ENCODE measurements at regions not wholly inside any gene's neighbourhood (a gene's known extent, or its start where the extent isn't known, plus 50 kb on each side); places are given as distances from the start of the nearest gene placed in this dataset.
"Not testable (repeated sequence)": the region's sequence is repeated elsewhere in the genome, so short reads cannot be mapped to it uniquely, and the experiment has no call there.

DNA sequence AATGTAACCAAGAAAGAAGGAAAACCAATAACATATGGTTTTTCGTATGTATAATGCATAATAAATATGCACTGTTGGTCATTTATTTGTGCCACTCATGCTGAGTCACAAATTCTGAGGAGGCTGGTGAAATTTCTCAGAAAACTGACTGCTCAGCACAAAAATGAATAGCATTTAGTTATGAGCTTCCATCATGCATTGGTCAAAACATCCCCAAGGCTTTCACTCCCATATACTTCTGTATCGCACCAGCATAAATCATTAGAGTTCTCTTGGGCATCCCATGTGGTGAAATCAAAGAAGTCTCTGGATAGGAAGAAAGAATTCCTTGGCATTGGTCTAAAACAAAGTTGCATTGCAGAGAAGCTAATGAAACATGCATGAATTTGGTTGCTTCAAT lies 785.6 kb upstream of the CDH8 start:
- DNase-seq: no peak

DNA sequence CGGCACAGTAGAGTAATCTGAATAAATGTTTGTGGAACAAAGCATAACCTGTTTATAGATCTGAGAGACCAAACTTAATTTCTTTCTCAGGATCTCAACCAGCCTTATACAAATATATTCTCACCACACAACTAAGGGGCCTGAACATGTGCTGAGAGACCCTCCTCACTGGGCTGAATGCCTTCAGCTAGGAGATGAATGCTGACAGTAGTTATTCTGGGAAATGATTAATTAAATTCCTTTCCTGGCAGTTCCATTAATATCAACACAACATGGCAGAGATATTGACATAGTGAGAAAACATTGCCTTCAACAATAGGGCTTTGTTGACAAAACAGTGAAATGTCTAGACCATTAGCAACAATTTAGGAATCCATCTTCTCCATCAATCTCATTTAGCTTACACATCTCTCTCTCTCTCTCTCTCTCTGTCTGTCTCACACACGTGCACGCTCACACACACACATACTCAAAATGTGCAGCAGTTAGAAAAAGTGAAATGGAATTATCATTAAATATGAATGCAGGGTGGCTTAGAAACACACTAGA lies 780.8 kb upstream of the CDH8 start:
- DNase-seq: no peak

DNA sequence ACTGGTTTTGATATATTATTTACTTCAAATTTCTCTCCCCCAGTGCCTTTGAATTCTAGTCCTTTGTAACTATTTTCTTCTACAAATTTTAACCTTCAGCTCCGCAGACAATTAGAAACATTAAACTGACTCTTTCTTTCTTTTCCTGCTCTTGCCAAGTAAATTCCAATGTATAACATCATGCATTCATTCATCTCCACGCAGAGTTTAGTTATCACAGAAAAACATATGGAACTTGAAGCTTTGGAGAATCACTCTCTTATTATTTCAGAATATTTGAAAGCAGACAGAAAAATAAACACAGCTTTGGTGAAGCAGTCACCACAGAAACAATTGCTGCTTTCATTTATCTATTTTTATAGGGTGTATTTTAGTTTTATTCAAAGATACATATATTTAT lies 778.7 kb upstream of the CDH8 start:
- no peak for DNase-seq

DNA sequence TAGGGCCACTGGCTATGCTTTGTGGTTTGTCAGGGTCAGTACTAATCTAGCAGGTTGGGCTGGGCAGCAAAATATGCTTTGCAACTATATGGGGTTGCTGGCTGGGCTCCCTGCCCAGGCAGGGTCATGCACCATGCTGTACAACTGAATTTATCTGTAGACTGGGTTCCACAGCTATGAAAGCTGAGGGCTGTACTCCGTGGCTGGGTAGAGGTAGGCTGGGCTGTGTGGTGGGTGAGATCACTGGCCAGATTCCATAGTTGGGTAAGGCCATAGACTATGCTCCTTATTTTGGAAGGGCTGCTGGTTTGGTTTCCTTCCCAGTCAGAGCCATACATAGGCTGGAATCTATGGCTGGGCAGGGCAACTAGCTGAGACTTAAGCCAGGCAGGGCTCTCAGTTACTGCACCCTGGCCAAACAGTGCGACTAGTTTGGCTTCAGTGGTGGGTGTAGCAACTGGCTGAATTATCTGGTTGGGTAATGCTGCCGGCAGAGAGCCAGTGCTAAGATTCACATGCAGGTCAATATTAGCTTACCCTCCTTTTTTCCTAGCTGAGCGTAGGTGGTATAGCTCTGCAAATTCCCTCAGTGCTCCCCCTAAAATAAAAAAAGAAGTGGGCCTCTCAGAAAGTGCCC lies 769.1 kb upstream of the CDH8 start:
- no peak for DNase-seq

DNA sequence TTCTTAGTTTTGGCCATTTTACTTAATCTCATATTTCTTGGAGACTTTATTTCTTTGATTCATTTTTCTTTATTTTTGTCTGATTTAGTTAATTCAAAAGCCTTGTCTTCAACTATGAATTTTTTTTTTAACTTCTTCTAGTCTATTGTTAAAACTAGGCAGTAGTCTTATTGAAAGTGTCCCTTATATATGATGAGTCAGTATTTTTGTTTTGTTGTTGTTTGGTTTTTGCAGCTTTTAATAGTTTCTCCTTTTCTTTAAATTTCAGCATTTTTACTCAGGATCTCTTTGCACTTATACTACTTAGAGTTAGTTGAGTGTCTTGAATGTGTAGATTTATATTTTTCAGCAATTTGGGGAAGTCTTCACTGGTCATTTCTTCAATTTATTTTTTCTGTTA lies 758.5 kb upstream of the CDH8 start:
- DNase-seq: no peak

DNA sequence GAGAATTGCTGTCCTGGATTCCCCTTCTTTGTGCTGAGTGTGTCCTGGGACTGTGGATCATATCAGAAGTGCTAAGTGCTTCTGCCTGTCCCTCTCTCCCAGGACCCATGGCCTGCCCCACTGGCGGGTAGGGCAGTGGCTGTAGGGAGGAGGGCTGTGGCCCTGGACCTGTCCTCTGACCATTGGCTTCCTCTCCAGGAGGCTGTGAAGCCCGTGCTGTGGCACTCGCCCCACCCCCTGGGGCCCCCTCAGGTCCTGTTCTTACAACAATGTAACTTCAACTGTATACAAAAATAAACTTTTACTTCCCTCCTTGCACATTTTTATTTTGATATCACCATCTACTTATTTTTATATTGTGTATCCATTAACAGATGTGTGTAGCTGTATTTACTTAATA lies 743.8 kb upstream of the CDH8 start:
- DNase-seq: not testable (repeated sequence)

DNA sequence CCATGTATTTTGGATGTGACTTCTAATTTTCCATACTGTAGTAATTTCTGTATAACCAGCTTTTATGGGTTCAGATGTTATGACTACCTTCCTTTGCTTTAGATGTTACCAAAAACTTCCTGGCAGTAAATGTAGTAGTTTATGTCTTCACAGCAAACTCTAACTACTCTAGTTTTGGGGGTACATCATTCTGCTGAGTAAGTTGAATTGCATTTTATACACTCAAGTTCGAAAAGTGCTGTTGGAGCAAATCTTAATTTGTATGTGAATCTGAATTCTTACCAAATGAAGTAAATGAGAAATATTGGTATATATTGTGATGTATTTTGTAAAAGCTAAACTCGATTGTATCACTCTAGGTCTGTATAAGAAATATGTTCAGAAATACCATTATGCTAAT lies 728.3 kb upstream of the CDH8 start:
- no peak for DNase-seq

DNA sequence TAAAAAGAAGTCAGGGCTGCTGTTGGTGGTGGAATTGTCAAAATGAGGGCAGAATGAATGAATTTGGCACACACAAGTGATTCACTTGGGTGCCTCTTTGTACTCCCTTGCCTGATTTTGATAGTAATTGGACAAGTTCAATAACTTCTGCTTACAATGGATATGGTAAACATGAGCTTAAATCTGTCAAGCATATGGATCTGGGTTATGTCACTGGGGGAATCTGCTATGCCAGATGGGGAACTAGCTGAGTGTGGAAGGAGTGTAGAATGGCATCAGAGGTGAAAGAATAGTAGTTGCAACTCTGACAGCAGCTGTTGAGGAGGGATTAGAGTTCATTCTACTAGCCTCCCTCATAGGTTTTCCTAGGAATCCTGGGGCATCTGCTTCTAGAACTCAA lies 724.2 kb upstream of the CDH8 start:
- DNase-seq: no peak

DNA sequence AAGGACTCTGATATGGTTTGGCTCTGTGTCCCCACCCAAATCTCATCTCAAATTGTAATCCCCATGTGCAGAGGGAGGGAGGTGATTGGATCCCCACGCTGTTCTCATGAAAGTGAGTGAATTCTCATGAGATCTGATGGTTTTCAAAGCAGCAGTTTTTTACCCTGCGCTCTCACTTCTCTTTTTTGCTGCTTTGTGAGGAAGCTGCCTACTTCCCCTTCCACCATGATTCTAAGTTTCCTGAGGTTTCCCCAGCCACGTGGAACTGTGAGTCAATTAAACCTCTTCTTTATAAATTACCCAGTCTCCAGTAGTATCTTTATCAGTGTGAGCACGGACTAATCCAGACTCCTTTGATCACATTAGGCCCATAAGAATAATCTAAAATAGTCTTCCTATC lies 719.7 kb upstream of the CDH8 start:
- DNase-seq: no peak

DNA sequence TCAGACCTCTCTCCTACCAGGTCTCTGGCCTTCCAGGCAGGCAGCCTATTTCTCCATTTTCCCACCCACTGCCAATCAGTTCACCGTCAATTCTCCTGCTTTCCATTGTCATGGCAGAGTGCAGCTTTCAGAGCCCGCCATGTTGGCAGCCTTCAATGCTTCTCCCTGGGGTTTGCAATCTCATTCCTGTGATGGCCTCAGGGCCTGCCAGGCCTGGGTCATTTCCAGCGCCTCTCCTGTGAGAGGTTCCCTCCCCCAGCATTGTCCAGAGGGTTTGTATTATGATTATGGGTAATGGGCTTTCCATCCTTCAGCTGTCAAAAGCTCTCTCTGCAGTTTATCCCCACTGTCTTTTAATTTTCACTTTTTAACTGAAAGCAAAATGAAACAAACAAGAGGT lies 716.6 kb upstream of the CDH8 start:
- no peak for DNase-seq

DNA sequence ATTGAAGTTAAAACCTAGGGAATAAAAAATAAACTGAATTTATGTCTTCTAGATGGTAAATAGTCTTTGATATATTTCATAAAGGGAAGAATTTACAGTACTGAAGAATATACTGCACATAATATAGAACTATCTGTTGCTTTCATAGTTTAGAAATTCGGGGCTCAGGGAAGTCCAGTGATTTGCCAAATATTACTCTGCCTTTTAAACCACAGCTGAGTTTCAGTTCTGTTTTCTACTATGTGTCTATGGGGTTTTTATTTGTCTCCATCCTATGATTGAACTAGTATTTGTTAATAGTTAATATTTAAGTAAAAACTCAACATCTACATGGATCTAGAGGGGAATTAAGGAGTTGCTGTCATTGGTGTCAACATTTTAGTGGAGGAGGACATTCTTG lies 715.0 kb upstream of the CDH8 start:
- no peak for DNase-seq

DNA sequence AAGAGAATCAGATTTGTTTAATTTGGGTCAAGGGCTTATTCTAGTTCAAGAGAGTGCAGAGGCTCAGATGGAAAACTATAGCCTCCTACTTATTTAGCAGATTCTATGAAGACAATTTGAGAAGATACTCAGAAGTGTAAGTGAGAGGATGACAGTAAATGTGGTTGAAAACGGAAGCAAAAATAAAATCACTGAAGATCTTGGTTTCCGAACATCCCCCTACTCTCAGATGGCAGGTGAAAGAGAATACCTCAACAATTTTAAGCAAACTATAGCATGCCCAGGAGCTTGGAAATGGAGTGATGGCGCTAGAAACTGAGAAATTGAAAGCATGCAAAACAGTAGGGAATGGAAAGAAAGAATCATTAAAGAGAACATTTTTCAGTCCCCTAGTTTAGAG lies 705.5 kb upstream of the CDH8 start:
- DNase-seq: no peak

DNA sequence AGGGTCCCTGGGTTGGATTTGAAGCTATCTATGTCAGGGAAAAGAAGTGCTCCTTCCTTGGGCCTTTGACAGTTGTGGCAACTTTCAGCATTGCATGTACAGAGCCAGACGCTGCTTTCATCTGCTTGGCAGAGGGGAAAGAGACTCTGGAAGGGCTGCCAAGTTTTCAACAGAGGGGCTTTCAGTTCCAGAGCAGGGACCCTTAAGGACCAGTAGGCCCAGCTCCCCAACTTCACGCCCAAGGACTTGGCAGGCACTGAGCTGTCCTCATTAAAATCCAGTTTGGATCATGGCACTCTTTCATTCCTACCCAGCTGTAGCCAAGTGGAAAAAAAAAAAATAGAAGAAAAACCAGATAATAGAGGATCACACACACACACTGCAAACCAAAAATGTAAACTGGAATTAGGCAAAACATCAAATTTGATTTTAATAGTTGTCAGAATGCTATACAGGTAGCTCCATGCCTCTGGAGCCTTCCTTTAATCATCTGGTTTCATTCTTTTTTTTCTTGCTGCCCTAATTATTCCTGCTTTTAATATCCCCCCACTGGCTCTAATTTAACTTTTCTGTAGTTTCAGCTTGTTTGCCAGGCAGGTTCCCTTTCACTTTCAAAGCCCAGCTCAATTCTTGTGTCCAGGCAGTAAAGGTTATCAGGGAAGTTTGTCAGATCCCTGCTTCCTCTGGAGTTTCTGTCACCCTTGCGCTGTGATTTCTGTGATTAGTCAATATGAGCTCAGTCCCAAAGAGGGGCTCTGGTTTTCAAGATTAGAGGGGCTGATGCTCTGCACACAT lies 702.6 kb upstream of the CDH8 start:
- no peak for DNase-seq

DNA sequence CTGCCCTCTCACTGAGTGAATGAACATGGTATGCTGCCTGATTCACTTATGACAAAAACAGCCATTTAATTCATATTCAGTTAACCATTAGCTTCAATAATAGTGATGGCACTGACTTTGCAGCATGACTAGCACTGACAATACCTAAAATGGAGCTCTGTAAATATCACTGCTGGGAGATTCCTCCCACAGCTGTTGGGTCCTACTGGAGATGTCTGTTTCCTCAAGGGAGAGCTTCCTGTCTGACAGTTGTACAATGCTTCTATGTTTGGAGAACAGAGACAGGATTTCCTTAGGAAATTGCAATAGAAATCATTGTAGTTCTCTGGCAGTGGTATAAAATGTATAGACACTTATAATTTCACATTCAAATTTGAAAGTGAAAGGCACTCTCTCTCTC lies 695.9 kb upstream of the CDH8 start:
- DNase-seq: no peak

DNA sequence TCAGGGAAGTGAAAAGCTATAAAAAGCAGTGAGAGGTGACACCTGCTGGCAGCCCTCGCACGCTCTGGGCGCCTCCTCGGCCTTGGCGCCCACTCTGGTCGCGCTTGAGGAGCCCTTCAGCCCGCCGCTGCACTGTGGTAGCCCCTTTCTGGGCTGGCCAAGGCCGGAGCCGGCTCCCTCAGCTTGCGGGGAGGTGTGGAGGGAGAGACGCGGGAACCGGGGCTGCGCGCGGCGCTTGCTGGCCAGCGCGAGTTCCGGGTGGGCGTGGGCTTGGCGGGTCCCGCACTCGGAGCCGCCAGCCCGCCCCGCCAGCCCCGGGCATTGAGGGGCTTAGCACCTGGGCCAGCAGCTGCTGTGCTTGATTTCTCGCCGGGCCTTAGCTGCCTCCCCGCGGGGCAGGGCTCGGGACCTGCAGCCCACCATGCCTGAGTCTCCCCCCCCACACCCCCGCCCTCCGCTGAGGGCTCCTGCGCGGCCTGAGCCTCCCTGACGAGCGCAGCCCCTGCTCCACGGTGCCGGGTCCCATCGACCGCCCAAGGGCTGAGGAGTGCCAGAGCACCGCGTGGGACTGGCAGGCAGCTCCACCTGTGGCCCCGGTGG lies 688.5 kb upstream of the CDH8 start:
- not testable (repeated sequence) for DNase-seq

DNA sequence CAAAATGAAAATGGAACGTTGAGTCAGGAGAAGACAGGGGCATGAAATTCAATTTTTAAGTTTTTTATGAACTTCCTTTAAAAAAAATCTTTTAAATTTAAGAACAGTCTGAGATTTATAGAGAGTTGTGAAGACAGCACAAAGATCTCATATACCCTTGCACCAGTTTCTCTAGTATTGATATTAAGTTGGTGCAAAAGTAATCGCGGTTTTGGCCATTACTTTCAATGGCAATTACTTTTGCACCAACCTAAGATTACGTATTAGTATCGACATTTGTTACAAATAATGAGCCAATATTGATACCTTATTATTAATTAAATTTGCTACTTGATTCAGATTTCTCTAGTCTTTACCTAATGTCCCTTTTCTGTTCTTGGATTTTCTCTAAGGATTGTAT lies 684.4 kb upstream of the CDH8 start:
- DNase-seq: no peak

DNA sequence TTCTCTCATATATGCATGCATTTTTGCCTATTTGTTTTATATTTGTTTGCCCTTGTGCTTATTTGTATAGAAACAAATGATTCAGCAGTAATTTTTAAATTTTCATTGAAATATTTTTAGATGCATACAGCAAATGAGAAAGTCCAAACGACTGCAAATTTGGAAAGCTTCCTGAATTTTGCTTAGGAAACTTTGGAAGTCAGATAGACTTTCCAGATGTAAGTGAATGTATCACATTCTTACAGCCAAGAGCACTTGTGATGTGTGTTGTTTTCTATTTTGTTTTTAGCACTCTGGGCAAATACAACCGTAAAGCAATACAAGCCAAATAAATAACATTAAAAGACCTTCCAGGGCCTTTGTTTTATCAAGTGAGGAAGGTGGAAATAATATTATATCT lies 680.8 kb upstream of the CDH8 start:
- no peak for DNase-seq

DNA sequence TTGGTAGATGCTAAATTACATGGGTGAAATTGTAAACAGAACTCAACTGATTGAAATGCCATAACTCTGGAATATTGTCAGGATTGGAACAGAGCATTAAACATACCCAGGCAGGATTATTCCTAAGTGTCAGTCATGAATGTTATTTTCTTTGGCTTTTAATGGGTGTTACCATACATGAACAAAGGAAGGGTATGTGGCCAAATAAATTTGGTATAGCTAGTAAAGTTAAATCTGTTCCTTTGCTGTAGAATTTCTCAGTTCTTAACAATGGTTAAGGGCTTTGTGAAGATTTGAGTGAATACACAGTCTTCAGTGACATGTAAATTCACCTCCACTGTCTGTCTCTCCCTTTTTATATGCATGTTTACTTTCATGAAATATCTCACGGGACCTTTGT lies 679.5 kb upstream of the CDH8 start:
- peak; percentile 10 for DNase-seq

DNA sequence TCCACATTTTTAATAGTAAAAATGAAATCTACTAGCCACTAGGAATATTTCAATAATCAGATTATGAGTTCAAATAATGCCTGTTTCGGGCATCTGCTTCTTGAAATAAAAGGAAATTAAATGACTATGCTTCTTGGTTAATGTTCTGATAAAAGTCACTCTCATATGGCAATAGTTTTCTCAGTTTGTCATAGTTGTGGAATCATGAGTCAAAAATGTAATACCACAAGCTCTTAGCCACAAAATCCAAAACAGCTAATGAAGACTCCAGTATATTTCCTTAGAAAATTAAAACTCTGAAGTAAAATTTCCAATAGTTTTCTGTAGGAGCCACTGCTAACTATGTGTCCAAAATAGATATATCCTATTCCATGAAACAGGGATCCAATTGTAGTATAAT lies 676.3 kb upstream of the CDH8 start:
- no peak for DNase-seq

DNA sequence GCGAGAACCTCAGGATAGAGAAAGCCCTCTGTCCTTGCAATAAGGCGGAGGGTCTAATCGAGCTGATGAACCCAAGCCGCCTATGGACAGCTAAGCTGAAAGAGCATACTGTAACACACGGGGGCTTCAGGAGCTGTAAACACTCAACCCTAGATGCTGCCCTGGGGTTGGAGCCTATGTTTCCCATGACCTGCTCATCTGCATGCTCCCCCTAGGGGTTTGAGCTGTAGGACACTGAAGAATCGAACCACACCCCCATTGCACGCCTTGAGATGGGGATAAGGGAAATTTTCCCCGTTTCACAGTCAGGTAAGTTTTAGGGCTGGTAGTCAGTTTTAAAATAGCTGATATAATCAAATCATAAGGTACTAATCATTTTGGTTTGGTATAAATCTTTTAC lies 675.6 kb upstream of the CDH8 start:
- no peak for DNase-seq

DNA sequence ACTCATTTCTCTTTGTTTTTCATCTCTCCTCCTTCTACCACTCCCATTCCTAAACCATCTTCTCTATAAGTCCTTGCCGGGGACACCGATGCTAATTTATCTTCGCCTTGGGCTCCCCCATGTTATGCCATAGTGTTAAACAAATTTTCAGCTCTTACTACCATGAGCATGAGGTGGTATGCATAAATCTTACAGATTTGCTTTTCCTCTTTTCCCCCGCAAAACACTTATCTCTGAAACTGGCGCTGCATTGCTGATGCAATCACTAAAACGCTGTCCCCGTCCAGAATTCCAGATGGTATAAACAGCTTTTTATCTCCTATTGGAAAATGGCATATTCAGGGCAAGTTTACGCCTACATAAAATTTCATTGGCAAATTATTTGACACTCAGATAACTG lies 673.6 kb upstream of the CDH8 start:
- no peak for DNase-seq

DNA sequence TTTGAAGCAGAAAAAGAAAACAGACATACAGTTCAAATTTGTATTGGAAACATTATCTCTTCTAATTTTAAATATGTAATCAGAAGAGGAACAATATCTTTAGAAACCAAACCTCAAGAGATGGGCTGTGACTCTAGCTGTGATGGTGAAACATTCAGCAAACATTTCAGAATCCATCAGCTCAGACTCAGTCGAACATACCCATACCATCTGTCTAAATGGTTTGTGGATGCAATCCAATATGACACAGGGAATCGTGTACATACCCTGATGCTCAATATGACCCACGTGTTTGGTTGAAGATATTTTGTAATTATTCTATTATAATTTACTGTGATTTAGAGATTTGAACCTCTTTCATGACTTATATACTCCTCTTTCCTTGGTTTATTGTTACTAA lies 665.2 kb upstream of the CDH8 start:
- DNase-seq: no peak

DNA sequence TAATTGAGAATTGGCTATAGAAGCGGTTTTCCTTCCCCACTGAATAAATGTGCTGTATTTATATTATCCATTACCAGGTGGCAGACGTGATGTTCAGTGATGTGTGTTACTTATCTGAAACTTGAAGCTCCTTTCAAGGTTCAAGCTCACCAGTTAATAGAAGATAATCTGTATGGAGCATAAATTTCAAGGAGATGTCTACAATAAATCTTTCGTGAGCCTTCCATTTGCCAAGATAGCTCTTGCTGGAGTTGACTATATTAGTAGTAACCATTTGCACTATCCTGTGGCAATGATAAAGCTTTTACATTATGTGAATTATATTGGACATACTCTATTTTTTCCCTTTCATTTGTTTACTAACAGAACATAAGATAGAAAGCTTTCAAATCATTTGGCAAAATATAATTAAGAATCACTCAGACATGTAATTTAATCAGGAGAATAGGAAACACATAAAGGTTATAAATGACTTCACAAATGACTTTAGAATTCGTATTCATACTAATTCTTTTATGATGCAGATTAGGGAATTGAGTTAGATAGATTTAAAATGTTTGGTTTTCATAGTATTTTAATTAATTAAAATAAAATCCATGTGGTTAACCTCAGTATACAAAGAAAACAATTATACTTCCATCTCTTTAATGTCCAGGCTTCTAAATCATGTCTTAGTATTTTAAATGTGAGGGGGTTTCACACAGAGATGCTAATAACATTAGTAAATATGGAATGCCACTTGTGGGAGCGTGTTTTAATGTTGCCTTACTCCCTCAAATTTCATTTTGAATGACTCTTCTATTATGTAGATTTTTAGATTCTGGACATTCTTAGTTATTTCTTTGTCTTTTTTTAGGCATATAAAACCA lies 664.4 kb upstream of the CDH8 start:
- DNase-seq: no peak

Measured in NCI-H526 treated with DMSO at 0.1 percent for 48 hours (cell line).